SHP77 treated with DMSO at 0.1 percent for 48 hours (cell line): ENCODE measurements at regions not wholly inside any gene's neighbourhood (a gene's known extent, or its start where the extent isn't known, plus 50 kb on each side); places are given as distances from the start of the nearest gene placed in this dataset.

Source experiments
- DNase-seq: peaks from one replicate; lab custom pipeline; 2025; lab: John Stamatoyannopoulos, UW

GRCh38 chr1:34330061-34330460 is 153.4 kb downstream of the C1orf94 start:
- DNase-seq, result no peak

- no peak for DNase-seq
Measured at GRCh38 chr1:34331020-34331926, 154.6 kb downstream of the C1orf94 start.

DNA sequence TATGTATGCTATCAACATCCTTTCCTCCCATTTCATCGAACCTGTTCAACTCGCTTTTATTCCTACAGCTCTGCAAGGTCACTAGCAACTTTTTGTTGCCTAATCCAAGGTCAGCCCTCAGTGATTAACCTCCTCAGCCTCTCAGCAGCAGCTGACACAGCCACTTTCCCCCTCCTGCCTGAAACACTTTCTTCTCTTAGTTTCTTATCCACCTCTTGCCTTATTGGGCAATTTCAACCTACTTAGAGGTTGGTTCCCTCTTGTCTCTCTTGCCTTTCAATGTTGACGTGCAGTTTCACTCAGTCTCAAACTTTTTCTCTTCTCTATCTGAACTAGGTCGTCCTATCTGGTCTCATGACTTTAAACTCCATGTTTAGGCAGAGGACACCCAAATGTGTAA is 156.3 kb downstream of the C1orf94 start:
- DNase-seq, result no peak

GRCh38 chr1:34338871-34339270 is 162.2 kb downstream of the C1orf94 start:
- DNase-seq, result no peak

DNA sequence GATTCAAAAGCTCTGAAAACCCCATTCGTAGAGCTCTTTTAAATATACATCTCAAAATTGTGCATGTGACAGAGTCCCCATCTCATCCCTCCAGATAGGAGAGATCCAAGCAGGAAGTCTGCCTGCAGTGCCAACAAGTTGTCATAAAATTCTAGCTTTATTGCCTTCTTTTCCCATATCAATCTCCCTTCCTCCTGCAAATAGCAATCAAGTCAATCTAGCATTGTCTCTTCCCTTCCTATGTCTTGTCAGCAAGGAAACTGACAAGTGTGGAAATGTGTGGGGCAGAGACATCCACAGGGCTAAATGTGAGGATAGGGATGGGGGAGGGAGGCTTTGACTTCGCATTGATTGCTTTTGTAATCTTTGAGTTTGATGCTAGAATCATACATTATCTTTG is 165.2 kb downstream of the C1orf94 start:
- DNase-seq, result no peak

GRCh38 chr1:34342334-34342733 is 165.6 kb downstream of the C1orf94 start:
- DNase-seq, result no peak

- DNase-seq, result no peak
Measured at GRCh38 chr1:34346128-34346527, 169.4 kb downstream of the C1orf94 start.

DNA sequence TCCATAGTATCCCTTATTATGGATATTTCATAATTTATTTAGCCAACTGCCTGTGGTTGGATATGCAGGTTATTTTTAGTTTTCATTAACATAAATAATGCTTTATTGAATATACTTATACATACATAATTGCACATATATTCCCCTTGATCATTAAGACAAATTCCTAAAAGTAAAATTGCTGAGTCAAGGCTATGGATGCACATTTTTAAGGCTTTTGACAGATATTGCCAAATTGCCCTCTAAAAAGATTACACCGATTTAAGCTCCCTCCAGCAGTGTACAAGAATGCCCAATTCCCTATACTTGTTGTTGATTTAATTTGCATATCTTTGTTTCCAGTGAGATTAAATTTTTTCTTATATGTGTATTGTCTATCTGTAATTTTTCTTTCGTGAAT is 176.7 kb downstream of the C1orf94 start:
- no peak for DNase-seq

- no peak for DNase-seq
Measured at GRCh38 chr1:34354367-34354766, 177.7 kb downstream of the C1orf94 start.

- no peak for DNase-seq
Measured at GRCh38 chr1:34356853-34357252, 180.1 kb downstream of the C1orf94 start.

DNA sequence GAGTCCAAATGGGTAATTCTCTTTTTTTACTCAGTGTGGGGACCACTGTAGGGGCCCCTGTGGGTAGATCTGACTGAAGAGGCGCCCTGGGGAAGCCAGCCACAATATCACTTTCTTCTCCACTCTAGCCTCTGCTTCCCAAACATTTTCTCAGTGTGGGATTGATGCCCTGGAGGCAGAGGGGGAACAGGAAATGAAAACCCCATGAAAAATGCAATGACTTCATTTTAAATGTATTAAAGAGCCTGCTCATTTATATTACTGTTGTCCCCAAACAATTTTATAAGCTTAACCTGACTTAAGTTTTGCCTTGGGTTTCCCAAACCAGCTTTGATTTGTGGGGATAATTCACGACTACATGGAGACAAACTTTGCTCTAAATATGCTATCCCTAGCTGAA is 181.9 kb downstream of the C1orf94 start:
- DNase-seq, result no peak

GRCh38 chr1:34359411-34359810 is 182.7 kb downstream of the C1orf94 start:
- DNase-seq, result no peak

DNA sequence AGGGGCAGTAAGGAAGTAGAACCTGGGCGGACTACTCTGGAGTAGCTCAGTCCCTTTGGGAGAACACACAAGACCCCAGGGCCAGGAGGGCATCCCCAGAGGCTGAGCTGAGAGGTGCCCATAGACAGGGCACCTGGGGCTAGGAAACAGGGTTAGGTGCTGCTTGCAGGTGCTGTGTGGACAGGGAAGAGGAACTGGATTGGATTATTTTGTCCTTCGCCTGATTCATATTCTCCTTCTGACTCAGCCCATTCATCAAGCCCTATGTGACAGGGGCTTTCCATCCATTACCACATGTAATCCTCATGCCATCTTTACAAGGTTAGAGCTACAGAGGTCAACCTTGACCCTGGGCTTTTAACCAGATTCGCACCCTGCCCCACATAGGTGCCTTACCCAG is 183.9 kb downstream of the C1orf94 start:
- DNase-seq, result no peak

DNA sequence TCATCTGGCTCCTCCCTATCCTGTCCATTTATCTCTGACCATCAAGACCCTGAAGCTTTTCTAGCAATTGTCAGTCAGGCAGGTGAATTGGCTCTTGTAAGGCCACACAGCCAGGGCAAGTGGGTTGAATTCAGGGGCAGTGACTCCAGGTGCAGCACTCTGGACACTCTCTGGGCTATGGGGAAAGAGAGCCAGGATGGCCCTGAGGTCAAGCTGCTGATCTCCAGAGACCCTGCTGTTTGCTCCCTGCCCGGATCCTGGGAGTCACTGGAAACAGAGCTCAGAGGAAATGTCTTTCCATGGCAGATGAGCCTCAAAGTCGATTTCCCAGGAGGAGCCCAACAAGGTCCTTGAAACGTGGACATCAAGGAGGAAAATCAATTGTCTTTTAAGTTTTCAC is 184.4 kb downstream of the C1orf94 start:
- no peak for DNase-seq

DNA sequence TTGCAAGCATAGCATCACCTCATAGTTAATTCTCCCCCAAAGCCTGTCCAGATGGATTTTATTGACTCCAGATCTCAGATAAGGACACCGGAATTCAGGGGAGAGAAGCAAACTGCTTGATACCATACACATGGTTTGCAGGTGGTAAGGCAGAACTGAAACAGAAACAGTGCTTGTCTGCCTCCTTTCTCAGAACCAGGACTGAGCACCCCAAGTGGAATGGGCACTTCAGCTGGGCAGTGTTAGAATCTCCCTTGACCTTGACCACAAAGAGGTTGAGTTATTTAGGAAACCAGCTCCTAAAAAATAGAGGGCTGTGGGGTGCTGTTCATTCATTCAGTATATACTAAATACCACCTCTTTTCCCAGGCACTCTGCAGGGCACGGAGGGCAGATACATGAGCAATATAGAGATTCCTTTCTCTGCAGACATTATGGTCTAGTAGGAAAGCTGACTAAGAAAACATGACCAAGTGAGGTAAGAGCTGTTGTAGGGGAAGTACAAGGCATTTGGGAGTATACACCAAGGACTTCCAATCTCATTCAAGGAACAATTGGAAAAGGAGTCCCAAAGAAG is 185.2 kb downstream of the C1orf94 start:
- DNase-seq, result no peak

DNA sequence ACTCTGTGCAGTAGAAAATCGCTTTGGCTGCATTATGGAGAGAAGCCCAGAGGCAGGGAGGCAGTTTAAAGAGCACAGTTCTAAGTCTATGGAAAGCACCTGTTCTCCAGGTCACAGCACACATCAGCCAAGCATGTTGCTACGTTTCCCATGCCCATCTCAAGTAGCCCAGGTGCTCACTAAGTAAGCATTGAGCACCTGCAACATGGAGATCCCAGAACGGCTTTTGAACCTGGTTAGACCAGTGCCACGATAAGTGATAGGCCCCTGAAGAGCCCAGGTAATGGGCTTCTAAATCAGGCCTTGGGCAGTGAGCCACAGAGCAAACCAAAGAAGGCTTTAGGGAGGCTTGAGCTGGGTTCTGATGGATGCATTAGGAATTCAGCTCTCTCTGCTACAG is 186.2 kb downstream of the C1orf94 start:
- no peak for DNase-seq

DNA sequence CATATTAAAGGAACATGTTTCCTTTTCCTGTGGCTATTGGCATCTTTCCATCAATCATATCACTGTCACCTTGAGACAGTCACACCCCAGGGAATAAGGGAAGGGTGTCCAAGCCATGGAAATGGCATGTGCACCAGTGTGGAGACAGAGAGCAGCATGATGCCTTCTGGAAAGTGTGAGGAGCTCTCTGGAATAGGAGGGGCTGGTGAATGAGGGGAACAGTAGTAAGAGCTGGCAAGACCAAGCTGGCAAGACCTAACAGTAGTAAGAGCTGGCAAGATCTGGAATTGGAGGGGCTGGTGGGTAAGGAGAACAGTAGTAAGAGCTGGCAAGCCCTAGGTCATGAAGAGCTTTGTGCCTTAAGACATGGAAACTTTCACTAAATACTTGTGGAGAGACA is 186.7 kb downstream of the C1orf94 start:
- no peak for DNase-seq

- DNase-seq, result no peak
Measured at GRCh38 chr1:34363915-34364314, 187.2 kb downstream of the C1orf94 start.

- no peak for DNase-seq
Measured at GRCh38 chr1:34364376-34364775, 187.7 kb downstream of the C1orf94 start.

GRCh38 chr1:34365295-34365694 is 188.6 kb downstream of the C1orf94 start:
- DNase-seq, result no peak

GRCh38 chr1:34366875-34367624 is 190.3 kb downstream of the C1orf94 start:
- no peak for DNase-seq

GRCh38 chr1:34367954-34368353 is 191.2 kb downstream of the C1orf94 start:
- DNase-seq, result no peak
